Pancreas (tissue), 10 donors: ENCODE measurements at regions not wholly inside any gene's neighbourhood (a gene's known extent, or its start where the extent isn't known, plus 50 kb on each side); places are given as distances from the start of the nearest gene placed in this dataset.
A peak's percentile ranks its signal among the peaks of the same experiment; 100 is the strongest.

Source experiments
- ATAC-seq, 4 donors: fragments of 200-7000 bp; cut with Tn5 transposase; one replicate each; pipeline versions ENCODE4 v1.8.0 to v1.9.1; 2020; ENCODE audit warnings: mild to moderate bottlenecking in 4 of 4, moderate library complexity in 4 of 4
- DNase-seq, 6 donors: peaks; one replicate each; pipeline ENCODE4 v3.0.0-alpha.2; 2020
- FAIRE-seq: peaks from 2 replicates; lab custom pipeline; 2012; peaks lifted over from hg19 to GRCh38; lab: Jason Lieb, UNC
- H3K27ac ChIP-seq, 4 donors: fragments of 200-600 bp; sonication (generic); 1 replicate in 3 of 4; 2 replicates in 1 of 4; pipeline versions ENCODE4 v1.5.0 to v1.8.0; 2020
- H3K27me3 ChIP-seq, 4 donors: fragments of 200-600 bp; one replicate each; pipeline ENCODE4 v1.8.0; 2021
- H3K36me3 ChIP-seq, 3 donors: fragments of 200-600 bp; sonication (generic) in 1 of 3; one replicate each; pipeline versions ENCODE4 v1.5.0 to v1.8.0; 2020 to 2021
- H3K4me1 ChIP-seq, 3 donors: fragments of 200-600 bp; one replicate each; pipeline ENCODE4 v1.8.0; 2021
- H3K4me3 ChIP-seq, 4 donors: fragments of 200-600 bp; sonication (generic) in 2 of 4; one replicate each; pipeline versions ENCODE4 v1.5.0 to v1.8.0; 2020 to 2021
- H3K9me3 ChIP-seq, 4 donors: fragments of 200-600 bp; one replicate each; pipeline ENCODE4 v1.8.0; 2021
- CTCF ChIP-seq, 4 donors: fragments of 200-600 bp; sonication (generic) in 3 of 4; IDR thresholded peaks; one replicate each; pipeline versions ENCODE4 v1.5.0 to v1.8.0; 2021; ENCODE audit warnings: antibody characterized with exemption in 4 of 4
- WGBS, 2 donors: extraction: QIAGEN DNeasy Blood & Tissue Kit; methylation state at CpG; one replicate each; pipeline ENCODE4 v1.1.7; 2013; 5-methylcytosine and 5-hydroxymethylcytosine counted together
- intact Hi-C, 3 donors: fragments of 100-400 bp; cut with DNase I; formaldehyde crosslinking; loops; one replicate each; pipeline versions ENCODE4 v1.11.1 to v1.14.2; 2022
- donor health status: healthy with polysubstance abuse.
- donor health status: DM: no; HTN: no; CAD: no; lungs with moderate emphysema.
- donor health status: DM: no; HTN: no; CAD: no.
- donor health status: control.
- donor health status: control.
- donor health status: Bipolar disorder and iron deficiency.
- donor health status: DM: yes; HTN: yes; CAD: no.
- donor health status: DM: no; HTN: no; CAD: no.
- donor health status: DM: no; HTN: no; CAD: no.
- donor health status: DM: yes; HTN: yes; CAD: no.

DNA sequence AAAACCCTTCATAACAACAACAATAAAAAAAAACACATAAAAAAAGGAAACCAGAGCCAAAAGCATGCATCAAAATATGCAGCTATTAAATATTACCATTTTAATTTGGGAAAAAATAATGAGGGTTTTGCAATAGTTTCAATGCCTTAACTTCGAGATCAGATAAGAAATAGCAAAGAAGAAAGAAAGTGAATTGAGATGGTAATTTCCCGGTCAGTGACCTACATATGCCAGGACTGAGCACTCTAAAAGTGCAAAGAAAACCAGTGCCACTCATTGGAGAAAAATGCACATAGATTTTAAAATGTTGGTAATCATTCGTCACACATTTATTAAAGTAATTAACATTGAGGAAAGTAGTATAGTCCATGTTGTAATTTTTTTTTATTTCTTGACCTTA, 944.2 kb downstream of the EFNB2 start:
- H3K9me3 ChIP-seq: no peaks in the 10 kb centered on the region
- TF ChIP-seq CTCF (IDR thresholded peaks at IDR 0.05): no peak
- DNase-seq (no peak), FAIRE-seq (no peak), ATAC-seq (no peak)
- H3K4me3 ChIP-seq: no peak overlapping the region
- H3K27ac ChIP-seq: no peak overlapping the region
- H3K4me1 ChIP-seq: no peaks in the 10 kb centered on the region
- H3K36me3 ChIP-seq: no peaks in the 10 kb centered on the region
- 31 to 53% methylated on average over 3 of the region's 3 CpGs for WGBS, 2 donors
- intact Hi-C loops: no loop called here
- H3K27me3 ChIP-seq: no peaks in the 10 kb centered on the region

GRCh38 chr13:105587786-105588185, 947.7 kb downstream of the EFNB2 start:
- no peaks in the 10 kb centered on the region for H3K27me3 ChIP-seq
- WGBS, 2 donors: 62 to 67% methylated on average over 7 of the region's 7 CpGs
- H3K27ac ChIP-seq: no peak overlapping the region
- intact Hi-C loops: no loop called here
- FAIRE-seq (no peak), ATAC-seq (no peak), DNase-seq (no peak)
- H3K4me1 ChIP-seq: no peaks in the 10 kb centered on the region
- no peaks in the 10 kb centered on the region for H3K9me3 ChIP-seq
- H3K36me3 ChIP-seq: no peaks in the 10 kb centered on the region
- H3K4me3 ChIP-seq: no peak overlapping the region
- no peak for TF ChIP-seq CTCF (IDR thresholded peaks at IDR 0.05)

DNA sequence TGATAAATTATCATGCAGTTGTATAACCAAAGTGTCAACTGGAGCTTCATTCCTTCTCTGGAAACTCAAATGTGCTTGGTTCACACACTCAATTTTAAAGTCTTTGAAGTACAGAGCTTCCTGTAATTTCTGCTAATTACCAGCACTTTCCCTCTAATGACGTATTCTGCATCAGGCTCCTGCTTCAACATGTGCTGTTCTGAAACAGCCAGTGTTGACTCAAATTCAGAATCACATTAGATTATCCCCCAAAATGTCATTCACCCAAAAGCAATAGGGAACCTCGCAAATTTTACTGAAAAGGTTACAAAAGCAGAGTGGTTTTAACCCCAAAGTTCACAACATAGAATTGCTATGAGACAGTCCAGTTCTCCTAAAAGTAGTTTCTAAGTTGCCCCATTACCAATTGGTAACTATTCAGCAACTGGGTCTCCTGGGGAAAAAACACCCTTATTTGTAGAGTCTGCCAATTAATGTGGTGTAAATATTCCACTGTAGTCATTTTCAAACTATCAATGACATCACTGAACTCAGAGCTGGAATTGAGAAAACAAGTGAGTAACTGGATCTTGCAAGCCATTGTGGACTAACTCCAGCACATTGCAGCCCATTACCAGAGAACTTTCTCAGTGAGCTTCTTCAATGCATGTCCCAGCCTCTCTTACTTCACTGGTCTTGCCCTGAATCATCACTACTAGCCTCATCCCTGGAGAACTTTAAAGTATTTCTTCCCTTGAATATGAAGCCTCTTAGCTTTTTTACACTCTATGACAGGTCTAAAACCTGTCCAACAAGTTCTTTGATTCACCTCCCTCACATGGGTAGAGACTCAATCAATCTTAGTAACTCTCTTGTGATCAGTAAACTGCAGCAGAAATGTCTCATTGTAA, 955.4 kb downstream of the EFNB2 start:
- FAIRE-seq (no peak), ATAC-seq (peak in 2 of 4 donors; percentile 11 to 15), DNase-seq (no peak)
- H3K27ac ChIP-seq: no peak overlapping the region
- no peaks in the 10 kb centered on the region for H3K36me3 ChIP-seq
- TF ChIP-seq CTCF (IDR thresholded peaks at IDR 0.05): no peak
- no peak overlapping the region for H3K4me3 ChIP-seq
- WGBS, 2 donors: 64 to 72% methylated on average over 2 of the region's 2 CpGs
- no peaks in the 10 kb centered on the region for H3K4me1 ChIP-seq
- no peaks in the 10 kb centered on the region for H3K27me3 ChIP-seq
- H3K9me3 ChIP-seq: no peaks in the 10 kb centered on the region
- intact Hi-C loops: no loop called here

DNA sequence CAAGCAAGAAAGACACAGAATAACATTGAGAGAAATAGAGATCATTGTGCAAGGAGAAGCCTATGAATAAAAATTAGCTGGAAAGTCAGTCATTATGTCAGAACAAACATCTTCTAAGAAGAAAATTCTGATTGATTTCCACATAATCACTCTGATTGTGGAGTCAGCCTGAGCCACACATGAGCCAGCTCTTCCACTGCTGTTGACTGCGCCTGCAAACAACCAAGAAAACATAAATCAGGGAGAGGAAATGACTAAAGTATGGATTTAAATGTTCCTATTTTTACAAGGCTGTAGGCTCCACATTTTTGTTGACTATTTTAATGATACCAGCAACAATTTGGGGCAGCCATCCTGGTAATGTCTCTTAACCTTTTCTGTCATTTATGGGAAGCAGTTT, 962.3 kb downstream of the EFNB2 start:
- 64 to 65% methylated on average over 1 of the region's 1 CpG for WGBS, 2 donors
- no peaks in the 10 kb centered on the region for H3K27me3 ChIP-seq
- H3K4me1 ChIP-seq: no peaks in the 10 kb centered on the region
- no peaks in the 10 kb centered on the region for H3K9me3 ChIP-seq
- ATAC-seq: no peak
- H3K4me3 ChIP-seq: no peak overlapping the region
- FAIRE-seq: no peak
- no peaks in the 10 kb centered on the region for H3K36me3 ChIP-seq
- TF ChIP-seq CTCF (IDR thresholded peaks at IDR 0.05): no peak
- intact Hi-C loops: no loop called here
- no peak overlapping the region for H3K27ac ChIP-seq
- DNase-seq: no peak

DNA sequence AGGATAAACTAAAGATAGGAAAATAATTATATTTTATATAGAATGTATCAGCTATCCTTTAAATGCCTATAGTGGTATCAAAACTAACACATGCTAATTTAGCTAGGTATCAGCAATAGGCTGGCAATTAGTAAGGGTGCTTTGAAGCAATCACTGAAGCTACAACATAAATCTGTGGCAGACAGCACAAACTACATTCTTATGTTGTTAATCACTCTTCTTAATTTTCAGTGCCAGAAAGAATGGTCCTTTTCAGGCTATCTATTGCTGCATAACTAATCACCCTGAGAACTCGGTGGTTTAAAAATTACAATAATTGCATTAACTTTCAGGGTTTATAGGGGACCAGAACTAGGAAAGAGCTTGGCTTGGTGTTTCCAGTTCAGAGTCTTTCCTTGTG, 963.1 kb downstream of the EFNB2 start:
- Histone ChIP-seq H3K4me1 (no peaks in the 10 kb centered on the region), H3K36me3 (no peaks in the 10 kb centered on the region), H3K27me3 (no peaks in the 10 kb centered on the region), H3K4me3 (no peak overlapping the region), H3K27ac (no peak overlapping the region), H3K9me3 (no peaks in the 10 kb centered on the region)
- intact Hi-C loops: no loop called here
- TF ChIP-seq CTCF (IDR thresholded peaks at IDR 0.05): no peak
- ATAC-seq (no peak), DNase-seq (no peak), FAIRE-seq (no peak)
- WGBS, 2 donors: 49 to 52% methylated on average over 1 of the region's 1 CpG
